Gastrocnemius medialis (tissue), 4 donors: ENCODE measurements at regions not wholly inside any gene's neighbourhood (a gene's known extent, or its start where the extent isn't known, plus 50 kb on each side); places are given as distances from the start of the nearest gene placed in this dataset.

ENCODE experiments used
- CTCF ChIP-seq, 5 experiments: fragments of 450-650 bp in 3 of 5; fragments of 200-600 bp in 2 of 5; sonication (generic) in 2 of 5; IDR thresholded peaks in 4 of 5; conservative IDR thresholded peaks in 1 of 5; 1 replicate in 4 of 5; 2 replicates in 1 of 5; pipeline ENCODE4 v1.5.1; 2016 to 2019; ENCODE audit warnings: antibody characterized with exemption in 5 of 5, mild to moderate bottlenecking in 3 of 5, moderate library complexity in 3 of 5
- POLR2A ChIP-seq, 2 donors: fragments of 450-650 bp; IDR thresholded peaks; one replicate each; pipeline ENCODE4 v1.6.1; 2017; ENCODE audit warnings: antibody characterized with exemption in 2 of 2, mild to moderate bottlenecking in 2 of 2, moderate library complexity in 2 of 2

- no peak for TF ChIP-seq CTCF (IDR thresholded peaks at IDR 0.05 in 4 of 5, conservative IDR thresholded peaks at IDR 0.05 in 1 of 5)
- TF ChIP-seq POLR2A (IDR thresholded peaks at IDR 0.05) = no peak
Observed at GRCh38 chr11:92767416-92767815, 202.0 kb upstream of the MTNR1B start.
